Gastrocnemius medialis (tissue), 4 donors: ENCODE measurements at regions not wholly inside any gene's neighbourhood (a gene's known extent, or its start where the extent isn't known, plus 50 kb on each side); places are given as distances from the start of the nearest gene placed in this dataset.

Source experiments
- ATAC-seq, 2 donors: fragments of 150-250 bp; one replicate each; pipeline ENCODE4 v1.9.1; 2016
- DNase-seq, 2 donors: peaks; one replicate each; pipeline ENCODE4 v3.0.0-alpha.2; 2019
- H3K27ac ChIP-seq, 4 donors: fragments of 200-600 bp; sonication (generic); 1 replicate in 1 of 4; 2 replicates in 3 of 4; pipeline ENCODE4 v1.5.1; 2016 to 2018; ENCODE audit warnings: mild to moderate bottlenecking in 2 of 4, moderate library complexity in 1 of 4
- H3K27me3 ChIP-seq, 3 donors: fragments of 200-600 bp; sonication (generic) in 2 of 3; 1 replicate in 1 of 3; 2 replicates in 2 of 3; pipeline versions ENCODE4 v1.5.1 to v1.6.0; 2016 to 2019; ENCODE audit warnings: mild to moderate bottlenecking in 1 of 3, moderate library complexity in 1 of 3
- H3K36me3 ChIP-seq, 2 donors: fragments of 200-600 bp; sonication (generic) in 1 of 2; one replicate each; pipeline ENCODE4 v1.5.1; 2017 to 2018
- H3K4me1 ChIP-seq, 2 donors: fragments of 200-600 bp; sonication (generic) in 1 of 2; one replicate each; pipeline ENCODE4 v1.5.1; 2016 to 2017; ENCODE audit warnings: mild to moderate bottlenecking in 2 of 2
- H3K4me3 ChIP-seq, 4 donors: fragments of 200-600 bp; sonication (generic) in 3 of 4; 1 replicate in 1 of 4; 2 replicates in 3 of 4; pipeline ENCODE4 v1.5.1; 2016 to 2019; ENCODE audit warnings: mild to moderate bottlenecking in 2 of 4
- H3K9me3 ChIP-seq, 3 donors: fragments of 200-600 bp; sonication (generic) in 2 of 3; 1 replicate in 1 of 3; 2 replicates in 2 of 3; pipeline ENCODE4 v1.5.1; 2016 to 2019
- POLR2A ChIP-seq, 2 donors: fragments of 450-650 bp; IDR thresholded peaks; one replicate each; pipeline ENCODE4 v1.6.1; 2017; ENCODE audit warnings: antibody characterized with exemption in 2 of 2, mild to moderate bottlenecking in 2 of 2, moderate library complexity in 2 of 2
- in situ Hi-C, 4 donors: fragments of 200-750 bp; cut with MboI; loops; one replicate each; pipeline versions ENCODE4 v1.15.0 to v1.8.0; 2017; ENCODE audit warnings: low sequenced_read_pairs in 4 of 4
- intact Hi-C: fragments of 100-400 bp; cut with DNase I; formaldehyde crosslinking; loops from one replicate; pipeline ENCODE4 v1.15.1; 2023; ENCODE audit warnings: low total_unique reads
- TF ChIP-seq, protein P1 (sequence below), 5 experiments: fragments of 450-650 bp in 3 of 5; fragments of 200-600 bp in 2 of 5; sonication (generic) in 2 of 5; IDR thresholded peaks in 4 of 5; conservative IDR thresholded peaks in 1 of 5; 1 replicate in 4 of 5; 2 replicates in 1 of 5; pipeline ENCODE4 v1.5.1; 2016 to 2019; ENCODE audit warnings: antibody characterized with exemption in 5 of 5, mild to moderate bottlenecking in 3 of 5, moderate library complexity in 3 of 5

DNA sequence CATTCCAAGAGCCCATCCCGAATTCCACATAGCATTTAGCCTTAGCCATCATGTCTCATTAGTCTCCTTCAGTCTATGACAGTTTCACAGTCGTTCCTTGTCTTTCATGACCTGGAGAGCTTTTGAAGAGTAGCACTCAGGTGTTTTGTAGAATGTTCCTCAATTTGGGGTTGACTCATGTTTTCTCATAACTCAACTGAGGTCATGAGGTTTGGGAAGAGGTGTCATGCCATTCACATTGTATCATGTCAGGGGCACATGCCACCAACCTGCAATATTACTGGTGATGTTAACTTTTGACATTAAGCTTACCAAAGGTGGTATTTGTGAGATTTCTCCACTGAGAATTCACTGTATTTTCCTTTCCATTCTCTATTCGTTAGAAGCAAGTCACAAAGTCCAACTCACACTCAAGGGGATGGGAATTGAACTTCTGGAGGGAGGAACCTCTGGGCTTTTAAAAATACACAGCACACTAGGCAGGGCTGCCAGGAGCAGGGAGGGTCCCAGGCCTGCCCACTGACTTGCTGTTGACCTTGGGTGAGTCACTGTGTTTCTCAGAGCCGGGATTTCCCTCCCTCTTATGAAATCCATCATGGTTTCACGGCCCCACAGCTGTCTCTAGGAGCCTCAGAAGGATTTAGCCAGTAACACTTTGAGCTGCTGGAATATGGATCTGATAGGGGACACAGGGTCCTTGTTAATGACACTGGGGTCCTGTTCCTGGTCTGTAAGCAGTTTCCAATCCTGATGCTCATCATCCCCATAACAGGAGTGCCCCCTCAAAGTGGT, 74.4 kb upstream of the TCF7L2 start:
- Histone ChIP-seq H3K36me3 (no peaks in the 10 kb centered on the region), H3K4me1 (no peaks in the 10 kb centered on the region), H3K4me3 (no peak overlapping the region), H3K27me3 (no peaks in the 10 kb centered on the region), H3K27ac (no peak overlapping the region), H3K9me3 (no peaks in the 10 kb centered on the region)
- ATAC-seq (no peak), DNase-seq (no peak)
- TF ChIP-seq, protein P1, sequence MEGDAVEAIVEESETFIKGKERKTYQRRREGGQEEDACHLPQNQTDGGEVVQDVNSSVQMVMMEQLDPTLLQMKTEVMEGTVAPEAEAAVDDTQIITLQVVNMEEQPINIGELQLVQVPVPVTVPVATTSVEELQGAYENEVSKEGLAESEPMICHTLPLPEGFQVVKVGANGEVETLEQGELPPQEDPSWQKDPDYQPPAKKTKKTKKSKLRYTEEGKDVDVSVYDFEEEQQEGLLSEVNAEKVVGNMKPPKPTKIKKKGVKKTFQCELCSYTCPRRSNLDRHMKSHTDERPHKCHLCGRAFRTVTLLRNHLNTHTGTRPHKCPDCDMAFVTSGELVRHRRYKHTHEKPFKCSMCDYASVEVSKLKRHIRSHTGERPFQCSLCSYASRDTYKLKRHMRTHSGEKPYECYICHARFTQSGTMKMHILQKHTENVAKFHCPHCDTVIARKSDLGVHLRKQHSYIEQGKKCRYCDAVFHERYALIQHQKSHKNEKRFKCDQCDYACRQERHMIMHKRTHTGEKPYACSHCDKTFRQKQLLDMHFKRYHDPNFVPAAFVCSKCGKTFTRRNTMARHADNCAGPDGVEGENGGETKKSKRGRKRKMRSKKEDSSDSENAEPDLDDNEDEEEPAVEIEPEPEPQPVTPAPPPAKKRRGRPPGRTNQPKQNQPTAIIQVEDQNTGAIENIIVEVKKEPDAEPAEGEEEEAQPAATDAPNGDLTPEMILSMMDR (IDR thresholded peaks at IDR 0.05 in 4 of 5, conservative IDR thresholded peaks at IDR 0.05 in 1 of 5): no peak
- no peak for TF ChIP-seq POLR2A (IDR thresholded peaks at IDR 0.05)
- intact Hi-C loops (no loop called here), in situ Hi-C loops (no loop called here)

DNA sequence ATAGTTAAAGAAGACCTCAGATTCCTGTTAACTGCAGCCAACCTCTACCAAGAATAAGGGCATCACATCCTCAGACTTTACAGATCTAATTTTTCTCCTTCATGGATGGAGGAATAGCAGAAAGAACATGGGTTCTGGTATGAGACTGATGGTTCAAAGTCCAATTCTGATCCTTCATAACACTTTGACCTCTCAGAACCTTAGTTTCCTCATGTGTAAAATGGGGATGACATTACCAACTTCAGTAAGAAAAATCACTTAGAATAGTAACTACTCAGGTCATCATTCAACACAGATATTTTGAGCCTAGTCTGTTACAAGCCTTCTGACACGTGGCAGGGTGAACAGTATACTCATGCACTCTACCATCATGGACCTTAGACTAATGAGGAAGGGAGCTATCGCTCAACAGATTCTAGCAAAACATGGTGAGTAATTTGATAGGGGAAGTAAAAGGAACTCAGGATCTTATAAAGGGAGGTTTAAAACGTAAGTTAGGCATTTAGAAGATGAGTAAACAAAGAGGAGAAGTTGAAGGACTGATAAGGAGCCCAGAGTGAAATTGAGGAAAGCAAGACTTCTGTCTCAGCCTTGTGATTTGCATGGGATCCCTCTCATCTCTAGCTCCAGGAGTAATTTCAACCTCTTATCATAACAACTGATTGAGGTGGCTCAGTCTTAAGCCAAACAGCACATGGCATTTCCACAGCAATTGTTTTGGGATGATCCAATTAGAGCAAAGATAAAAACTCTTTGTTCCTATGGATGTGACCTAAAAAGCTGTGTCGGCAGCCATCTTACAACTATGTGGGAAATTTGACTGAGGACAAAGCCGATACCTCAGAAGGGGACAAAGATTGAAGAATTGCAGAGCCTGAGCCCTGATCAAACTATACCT, 69.2 kb upstream of the TCF7L2 start:
- in situ Hi-C loops: no loop called here
- no peaks in the 10 kb centered on the region for H3K36me3 ChIP-seq
- no peak for ATAC-seq
- DNase-seq: no peak
- no peaks in the 10 kb centered on the region for H3K4me1 ChIP-seq
- intact Hi-C loops: no loop called here
- no peaks in the 10 kb centered on the region for H3K9me3 ChIP-seq
- no peak overlapping the region for H3K4me3 ChIP-seq
- no peaks in the 10 kb centered on the region for H3K27me3 ChIP-seq
- TF ChIP-seq, protein P1 (IDR thresholded peaks at IDR 0.05 in 4 of 5, conservative IDR thresholded peaks at IDR 0.05 in 1 of 5): no peak
- no peak for TF ChIP-seq POLR2A (IDR thresholded peaks at IDR 0.05)
- H3K27ac ChIP-seq: no peak overlapping the region

DNA sequence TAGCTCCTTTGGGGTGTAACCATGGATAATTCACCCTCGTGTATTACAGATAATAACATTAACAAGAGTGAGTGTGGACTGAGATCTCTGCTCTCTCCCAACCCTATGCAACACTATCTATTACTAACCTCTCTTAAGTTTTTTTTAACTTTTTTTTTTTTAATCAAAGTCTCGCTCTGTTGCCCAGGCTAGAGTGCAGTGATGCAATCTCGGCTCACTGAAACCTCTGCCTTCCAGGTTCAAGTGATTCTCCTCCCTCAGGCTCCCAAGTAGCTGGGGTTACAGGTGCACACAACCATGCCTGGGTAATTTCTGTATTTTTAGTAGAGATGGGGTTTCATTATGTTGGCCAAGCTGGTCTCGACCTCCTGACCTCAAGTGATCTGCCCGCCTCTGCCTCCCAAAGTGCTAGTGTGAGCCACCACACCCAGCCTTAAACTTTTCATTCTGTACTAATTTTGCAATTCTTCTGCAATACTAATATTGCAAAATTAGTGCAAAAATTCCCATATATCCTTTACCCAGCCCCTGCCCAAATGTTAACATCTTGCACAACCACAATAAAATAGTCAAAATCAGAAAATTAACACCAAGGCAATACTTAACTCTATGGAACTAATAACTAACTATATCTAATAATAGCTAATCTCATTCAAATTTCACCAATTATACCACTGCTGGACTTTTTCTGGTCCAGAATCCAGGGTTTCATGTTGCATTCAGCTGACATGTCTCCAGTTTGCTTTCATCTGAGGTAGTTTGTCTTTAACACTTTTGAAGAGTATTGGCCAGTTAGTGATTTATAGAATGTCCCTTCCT, 66.5 kb upstream of the TCF7L2 start:
- Histone ChIP-seq H3K36me3 (no peaks in the 10 kb centered on the region), H3K4me1 (no peaks in the 10 kb centered on the region), H3K27ac (no peak overlapping the region), H3K4me3 (no peak overlapping the region), H3K9me3 (no peaks in the 10 kb centered on the region), H3K27me3 (no peaks in the 10 kb centered on the region)
- intact Hi-C loops: no loop called here
- ATAC-seq (no peak), DNase-seq (no peak)
- TF ChIP-seq POLR2A (IDR thresholded peaks at IDR 0.05): no peak
- TF ChIP-seq, protein P1 (IDR thresholded peaks at IDR 0.05 in 4 of 5, conservative IDR thresholded peaks at IDR 0.05 in 1 of 5): no peak
- in situ Hi-C loops: no loop called here

DNA sequence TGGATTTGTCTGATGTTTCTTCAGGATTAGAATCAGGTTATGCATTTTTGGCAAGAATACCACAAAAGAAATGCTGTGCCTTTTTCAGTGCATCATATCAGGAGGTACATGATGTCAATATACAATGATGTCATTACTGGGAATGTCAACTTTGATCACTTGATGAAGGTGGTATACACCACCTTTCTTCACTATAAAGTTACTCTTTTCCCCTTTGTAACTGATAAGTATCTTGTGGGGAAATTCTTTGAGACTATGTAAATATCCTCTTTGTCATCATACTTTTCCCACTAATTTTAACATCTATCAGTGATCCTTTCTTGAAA, 65.9 kb upstream of the TCF7L2 start:
- Histone ChIP-seq H3K4me3 (no peak overlapping the region), H3K27me3 (no peaks in the 10 kb centered on the region), H3K9me3 (no peaks in the 10 kb centered on the region), H3K36me3 (no peaks in the 10 kb centered on the region), H3K27ac (no peak overlapping the region), H3K4me1 (no peaks in the 10 kb centered on the region)
- in situ Hi-C loops (no loop called here), intact Hi-C loops (no loop called here)
- ATAC-seq: no peak
- no peak for DNase-seq
- TF ChIP-seq POLR2A (IDR thresholded peaks at IDR 0.05): no peak
- TF ChIP-seq, protein P1 (IDR thresholded peaks at IDR 0.05 in 4 of 5, conservative IDR thresholded peaks at IDR 0.05 in 1 of 5): no peak
